B cell (primary cell): ENCODE measurements at regions not wholly inside any gene's neighbourhood (a gene's known extent, or its start where the extent isn't known, plus 50 kb on each side); places are given as distances from the start of the nearest gene placed in this dataset.

Experiments
- EZH2 ChIP-seq: IDR thresholded peaks from 2 replicates; pipeline ENCODE4 v1.6.1; 2012; ENCODE audit warnings: borderline replicate concordance, low read depth, mild to moderate bottlenecking, moderate library complexity, low read length; ENCODE audit not compliant: insufficient read depth, poor library complexity, severe bottlenecking
- TF ChIP-seq, protein P1 (sequence below): fragments of 200-600 bp; IDR thresholded peaks from one replicate; pipeline ENCODE4 v1.8.0; 2022; ENCODE audit warnings: antibody characterized with exemption, mild to moderate bottlenecking

DNA sequence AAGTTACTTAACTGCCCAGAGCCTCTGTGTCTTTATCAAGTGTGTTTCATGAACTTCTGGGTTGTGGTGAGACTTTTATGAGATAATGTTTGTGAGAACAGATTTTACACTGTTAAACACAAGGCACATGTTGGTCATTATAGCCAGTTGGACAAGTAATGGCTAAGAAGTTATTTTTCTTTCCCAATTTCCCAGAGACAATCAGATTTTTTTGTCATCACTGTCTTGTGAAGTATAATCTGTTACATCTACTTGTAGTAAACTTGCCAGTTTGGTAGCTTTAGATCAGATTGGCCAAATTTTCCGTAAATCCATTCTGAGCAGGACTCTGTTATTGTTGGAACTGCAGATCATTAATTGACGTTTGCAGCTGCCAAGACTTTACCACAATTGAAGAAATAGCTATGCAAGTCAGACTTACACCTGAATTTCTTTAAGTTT lies 838.8 kb downstream of the SLC4A3 start:
- TF ChIP-seq, protein P1, sequence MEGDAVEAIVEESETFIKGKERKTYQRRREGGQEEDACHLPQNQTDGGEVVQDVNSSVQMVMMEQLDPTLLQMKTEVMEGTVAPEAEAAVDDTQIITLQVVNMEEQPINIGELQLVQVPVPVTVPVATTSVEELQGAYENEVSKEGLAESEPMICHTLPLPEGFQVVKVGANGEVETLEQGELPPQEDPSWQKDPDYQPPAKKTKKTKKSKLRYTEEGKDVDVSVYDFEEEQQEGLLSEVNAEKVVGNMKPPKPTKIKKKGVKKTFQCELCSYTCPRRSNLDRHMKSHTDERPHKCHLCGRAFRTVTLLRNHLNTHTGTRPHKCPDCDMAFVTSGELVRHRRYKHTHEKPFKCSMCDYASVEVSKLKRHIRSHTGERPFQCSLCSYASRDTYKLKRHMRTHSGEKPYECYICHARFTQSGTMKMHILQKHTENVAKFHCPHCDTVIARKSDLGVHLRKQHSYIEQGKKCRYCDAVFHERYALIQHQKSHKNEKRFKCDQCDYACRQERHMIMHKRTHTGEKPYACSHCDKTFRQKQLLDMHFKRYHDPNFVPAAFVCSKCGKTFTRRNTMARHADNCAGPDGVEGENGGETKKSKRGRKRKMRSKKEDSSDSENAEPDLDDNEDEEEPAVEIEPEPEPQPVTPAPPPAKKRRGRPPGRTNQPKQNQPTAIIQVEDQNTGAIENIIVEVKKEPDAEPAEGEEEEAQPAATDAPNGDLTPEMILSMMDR = no peak
- TF ChIP-seq EZH2 = no peak
